GM12865 (cell line): ENCODE measurements at regions not wholly inside any gene's neighbourhood (a gene's known extent, or its start where the extent isn't known, plus 50 kb on each side); places are given as distances from the start of the nearest gene placed in this dataset.

ENCODE experiments used
- DNase-seq: peaks from one replicate; pipeline ENCODE4 v3.0.0; 2010; ENCODE audit warnings: low read depth
- H3K4me3 ChIP-seq: 2 replicates; pipeline ENCODE4 v1.5.1; 2011; ENCODE audit warnings: mild to moderate bottlenecking, low read depth, low read length, control low read depth
- CTCF ChIP-seq: IDR thresholded peaks from 2 replicates; pipeline ENCODE4 v1.5.1; 2011; ENCODE audit warnings: low read length, control low read depth, low read depth, inconsistent platforms; ENCODE audit not compliant: insufficient read depth; ENCODE audit errors: missing control alignments

GRCh38 chr12:24759155-24759554 lies 189.7 kb downstream of the BCAT1 start:
- TF ChIP-seq CTCF = no peak
- no peak for DNase-seq
- no peak overlapping the region for H3K4me3 ChIP-seq

- TF ChIP-seq CTCF = no peak
- no peak overlapping the region for H3K4me3 ChIP-seq
- no peak for DNase-seq
Observed at GRCh38 chr12:24756479-24757024, 192.3 kb downstream of the BCAT1 start.

GRCh38 chr12:24754690-24755638 lies 193.9 kb downstream of the BCAT1 start:
- no peak overlapping the region for H3K4me3 ChIP-seq
- no peak for DNase-seq

GRCh38 chr12:24752763-24753462 lies 196.0 kb downstream of the BCAT1 start:
- no peak for TF ChIP-seq CTCF
- no peak for DNase-seq
- H3K4me3 ChIP-seq = no peak overlapping the region

More at GRCh38 chr12:24754690-24755638, 193.9 kb downstream of the BCAT1 start:
- TF ChIP-seq CTCF = no peak

GRCh38 chr12:24751181-24751580 lies 197.7 kb downstream of the BCAT1 start:
- no peak for DNase-seq
- no peak for TF ChIP-seq CTCF
- H3K4me3 ChIP-seq = no peak overlapping the region

- no peak for TF ChIP-seq CTCF
- H3K4me3 ChIP-seq = no peak overlapping the region
- DNase-seq = no peak
Observed at GRCh38 chr12:24750263-24750662, 198.6 kb downstream of the BCAT1 start.
